Nephron (organoid): ENCODE measurements at regions not wholly inside any gene's neighbourhood (a gene's known extent, or its start where the extent isn't known, plus 50 kb on each side); places are given as distances from the start of the nearest gene placed in this dataset.

Experiments
- H3K27ac Mint-ChIP-seq, 3 experiments: 2 replicates each; pipeline ENCODE4 v1.8.0; 2020; ENCODE audit warnings: mixed read lengths in 3 of 3, mild to moderate bottlenecking in 2 of 3, moderate library complexity in 1 of 3
- H3K27me3 Mint-ChIP-seq: 2 replicates; pipeline ENCODE4 v1.8.0; 2021; ENCODE audit warnings: low read depth, mild to moderate bottlenecking, moderate library complexity, mixed read lengths
- H3K36me3 Mint-ChIP-seq: 2 replicates; pipeline ENCODE4 v1.8.0; 2020; ENCODE audit warnings: low read depth, mixed read lengths
- H3K4me1 Mint-ChIP-seq: 2 replicates; pipeline ENCODE4 v1.8.0; 2020; ENCODE audit warnings: mixed read lengths
- H3K4me3 Mint-ChIP-seq, 3 experiments: 2 replicates each; pipeline ENCODE4 v1.8.0; 2020; ENCODE audit warnings: mild to moderate bottlenecking in 3 of 3, mixed read lengths in 3 of 3, moderate library complexity in 2 of 3
- H3K9me3 Mint-ChIP-seq: 2 replicates; pipeline ENCODE4 v1.8.0; 2020; ENCODE audit warnings: mixed read lengths
- TF ChIP-seq, protein P1 (sequence below), 3 experiments: fragments of 200-600 bp; sonication (generic); IDR thresholded peaks; one replicate each; pipeline ENCODE4 v1.5.0; 2021; ENCODE audit warnings: antibody characterized with exemption in 3 of 3; ENCODE audit not compliant: unreplicated experiment in 3 of 3

DNA sequence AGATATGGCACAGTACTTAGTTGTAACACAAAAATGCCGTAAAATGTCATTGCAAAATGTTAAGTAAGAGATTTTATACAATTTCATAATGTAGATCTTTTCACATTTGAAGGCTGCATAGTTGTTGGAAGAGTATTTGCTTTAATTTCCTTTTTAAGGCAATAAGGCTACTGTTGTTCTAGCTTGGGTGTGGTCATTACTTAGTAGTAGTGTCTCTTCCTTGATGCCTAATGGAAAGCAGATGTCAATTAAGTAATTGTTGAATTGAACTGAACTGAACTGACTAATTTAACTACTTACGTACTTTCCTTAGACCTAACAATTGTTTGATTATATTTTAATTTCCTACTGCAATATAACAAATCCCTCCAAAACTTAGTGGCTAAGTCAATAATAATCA is 181.7 kb downstream of the FLRT2 start:
- Mint-ChIP-seq H3K4me3 (no peak overlapping the region), H3K36me3 (no peaks in the 10 kb centered on the region), H3K4me1 (no peaks in the 10 kb centered on the region), H3K27ac (no peak overlapping the region), H3K27me3 (no peaks in the 10 kb centered on the region), H3K9me3 (peaks cover 3% of the 10 kb centered on the region)
- TF ChIP-seq, protein P1, sequence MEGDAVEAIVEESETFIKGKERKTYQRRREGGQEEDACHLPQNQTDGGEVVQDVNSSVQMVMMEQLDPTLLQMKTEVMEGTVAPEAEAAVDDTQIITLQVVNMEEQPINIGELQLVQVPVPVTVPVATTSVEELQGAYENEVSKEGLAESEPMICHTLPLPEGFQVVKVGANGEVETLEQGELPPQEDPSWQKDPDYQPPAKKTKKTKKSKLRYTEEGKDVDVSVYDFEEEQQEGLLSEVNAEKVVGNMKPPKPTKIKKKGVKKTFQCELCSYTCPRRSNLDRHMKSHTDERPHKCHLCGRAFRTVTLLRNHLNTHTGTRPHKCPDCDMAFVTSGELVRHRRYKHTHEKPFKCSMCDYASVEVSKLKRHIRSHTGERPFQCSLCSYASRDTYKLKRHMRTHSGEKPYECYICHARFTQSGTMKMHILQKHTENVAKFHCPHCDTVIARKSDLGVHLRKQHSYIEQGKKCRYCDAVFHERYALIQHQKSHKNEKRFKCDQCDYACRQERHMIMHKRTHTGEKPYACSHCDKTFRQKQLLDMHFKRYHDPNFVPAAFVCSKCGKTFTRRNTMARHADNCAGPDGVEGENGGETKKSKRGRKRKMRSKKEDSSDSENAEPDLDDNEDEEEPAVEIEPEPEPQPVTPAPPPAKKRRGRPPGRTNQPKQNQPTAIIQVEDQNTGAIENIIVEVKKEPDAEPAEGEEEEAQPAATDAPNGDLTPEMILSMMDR (IDR thresholded peaks at IDR 0.05; ENCODE audit: unreplicated experiment in 3 of 3) = no peak
